Neuronal stem cell (in vitro differentiated cells): ENCODE measurements at regions not wholly inside any gene's neighbourhood (a gene's known extent, or its start where the extent isn't known, plus 50 kb on each side); places are given as distances from the start of the nearest gene placed in this dataset.

Experiments used
- DNase-seq: peaks from one replicate; pipeline ENCODE4 v3.0.0-alpha.2; 2013; ENCODE audit warnings: low spot score
- H2AFZ ChIP-seq: one replicate; pipeline ENCODE4 v1.6.1; 2013; ENCODE audit warnings: mild to moderate bottlenecking, low read length, inconsistent platforms
- H2AK5ac ChIP-seq: 2 replicates; pipeline ENCODE4 v1.6.1; 2013; ENCODE audit warnings: low read depth, mild to moderate bottlenecking, inconsistent platforms, low read length, moderate library complexity, mixed read lengths
- H2BK120ac ChIP-seq: 2 replicates; pipeline ENCODE4 v1.6.1; 2013; ENCODE audit warnings: low read depth, mild to moderate bottlenecking, inconsistent platforms, low read length, moderate library complexity, mixed read lengths
- H2BK12ac ChIP-seq: one replicate; pipeline ENCODE4 v1.6.1; 2013; ENCODE audit warnings: low read length, inconsistent platforms
- H2BK15ac ChIP-seq: 2 replicates; pipeline ENCODE4 v1.6.1; 2013; ENCODE audit warnings: mild to moderate bottlenecking, low read length, inconsistent platforms, mixed read lengths
- H2BK5ac ChIP-seq: one replicate; pipeline ENCODE4 v1.6.1; 2013; ENCODE audit warnings: inconsistent platforms, mild to moderate bottlenecking, low read length, moderate library complexity
- H3K14ac ChIP-seq: one replicate; pipeline ENCODE4 v1.6.1; 2013; ENCODE audit warnings: low read length, inconsistent platforms
- H3K18ac ChIP-seq: 2 replicates; pipeline ENCODE4 v1.6.1; 2013; ENCODE audit warnings: low read length, inconsistent platforms
- H3K23ac ChIP-seq: 2 replicates; pipeline ENCODE4 v1.6.1; 2013; ENCODE audit warnings: low read depth, mild to moderate bottlenecking, mixed read lengths, low read length, inconsistent platforms; ENCODE audit not compliant: poor library complexity
- H3K27ac ChIP-seq: replicated peaks from 3 replicates; pipeline ENCODE4 v1.5.1; 2013; ENCODE audit warnings: low read length, inconsistent platforms
- H3K27me3 ChIP-seq, 3 experiments: 2 replicates each; pipeline ENCODE4 v1.6.1; 2013; ENCODE audit warnings: low read length in 3 of 3, mild to moderate bottlenecking in 2 of 3, inconsistent platforms in 1 of 3, low read depth in 1 of 3, mixed read lengths in 1 of 3, moderate library complexity in 1 of 3; ENCODE audit not compliant: control insufficient read depth in 3 of 3, insufficient read depth in 3 of 3
- H3K36me3 ChIP-seq, 2 donors: replicated peaks in 1 of 2; 2 replicates each; pipeline ENCODE4 v1.6.1; 2013; ENCODE audit warnings: low read length in 2 of 2; ENCODE audit not compliant: control insufficient read depth in 2 of 2, insufficient read depth in 2 of 2
- H3K4ac ChIP-seq: 2 replicates; pipeline ENCODE4 v1.6.1; 2013; ENCODE audit warnings: inconsistent platforms, mild to moderate bottlenecking, low read length, moderate library complexity
- H3K4me1 ChIP-seq, 2 donors: 1 replicate in 1 of 2; 2 replicates in 1 of 2; pipeline ENCODE4 v1.6.1; 2013; ENCODE audit warnings: low read length in 2 of 2, low read depth in 1 of 2; ENCODE audit not compliant: control insufficient read depth in 2 of 2, insufficient read depth in 1 of 2
- H3K4me2 ChIP-seq: one replicate; pipeline ENCODE4 v1.6.1; 2013; ENCODE audit warnings: mild to moderate bottlenecking, low read length, inconsistent platforms; ENCODE audit not compliant: insufficient read depth, poor library complexity, severe bottlenecking
- H3K4me3 ChIP-seq, 2 donors: 2 replicates each; pipeline ENCODE4 v1.5.1; 2013; ENCODE audit warnings: low read length in 2 of 2, mild to moderate bottlenecking in 2 of 2, inconsistent platforms in 1 of 2, moderate library complexity in 1 of 2
- H3K79me1 ChIP-seq: one replicate; pipeline ENCODE4 v1.6.1; 2013; ENCODE audit warnings: low read depth, mild to moderate bottlenecking, inconsistent platforms, low read length, moderate library complexity
- H3K9ac ChIP-seq: one replicate; pipeline ENCODE4 v1.6.1; 2013; ENCODE audit warnings: mild to moderate bottlenecking, low read depth, low read length, inconsistent platforms; ENCODE audit not compliant: poor library complexity
- H3K9me3 ChIP-seq, 2 donors: replicated peaks in 1 of 2; 2 replicates each; pipeline versions ENCODE3 to v1.6.1; 2013; ENCODE audit warnings: low read length in 2 of 2, mild to moderate bottlenecking in 2 of 2, inconsistent platforms in 1 of 2, low read depth in 1 of 2, mixed read lengths in 1 of 2, moderate library complexity in 1 of 2; ENCODE audit not compliant: control insufficient read depth in 2 of 2, insufficient read depth in 1 of 2
- H4K8ac ChIP-seq: one replicate; pipeline ENCODE4 v1.6.1; 2013; ENCODE audit warnings: low read depth, mild to moderate bottlenecking, inconsistent platforms, low read length, moderate library complexity
- H4K91ac ChIP-seq: one replicate; pipeline ENCODE4 v1.6.1; 2013; ENCODE audit warnings: low read length, low read depth, mild to moderate bottlenecking, inconsistent platforms; ENCODE audit not compliant: poor library complexity
- WGBS, 2 donors: extraction: QIAGEN DNeasy Blood & Tissue Kit; methylation state at CpG; one replicate each; pipeline ENCODE4 v1.1.7; 2013; ENCODE audit warnings: missing lambda C conversion rate in 2 of 2, mixed read lengths in 1 of 2; ENCODE audit not compliant: insufficient read length in 2 of 2, insufficient replicate concordance in 1 of 2; ENCODE audit errors: extremely low coverage in 2 of 2; 5-methylcytosine and 5-hydroxymethylcytosine counted together

DNA sequence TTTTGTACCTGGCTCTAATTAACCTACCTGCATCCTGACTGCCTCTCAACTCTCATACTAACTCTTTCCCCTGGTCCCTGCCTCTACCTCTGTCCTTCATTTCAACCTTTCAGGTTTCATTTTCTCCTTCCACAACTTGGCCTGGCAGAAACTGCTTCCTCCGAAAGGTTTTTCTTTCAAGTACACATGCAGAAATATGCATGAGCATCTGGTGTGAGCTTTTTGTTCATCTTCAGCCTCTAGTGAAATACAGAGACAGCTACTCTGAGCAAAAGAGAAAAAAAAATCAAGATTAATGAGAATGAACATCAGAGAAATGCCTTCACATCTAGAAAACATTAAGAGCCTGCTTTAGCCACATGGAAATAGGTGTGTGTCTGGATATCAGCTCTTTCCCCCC lies 297.9 kb upstream of the PCSK5 start:
- no peak overlapping the region for H3K23ac ChIP-seq
- no peak overlapping the region for H3K27ac ChIP-seq
- no peak overlapping the region for H3K9ac ChIP-seq
- DNase-seq, result no peak
- H4K8ac ChIP-seq, result no peak overlapping the region
- H3K27me3 ChIP-seq, result no peaks in the 10 kb centered on the region
- H2AFZ ChIP-seq, result no peak overlapping the region
- no peak overlapping the region for H2BK120ac ChIP-seq
- H3K4ac ChIP-seq, result no peak overlapping the region
- H3K79me1 ChIP-seq, result no peaks in the 10 kb centered on the region
- H3K9me3 ChIP-seq, result peaks cover 0 to 1% of the 10 kb centered on the region in 2 donors
- H2AK5ac ChIP-seq, result no peak overlapping the region
- no peaks in the 10 kb centered on the region for H3K4me1 ChIP-seq
- H2BK15ac ChIP-seq, result no peak overlapping the region
- no peak overlapping the region for H3K4me3 ChIP-seq
- H3K4me2 ChIP-seq, result no peak overlapping the region
- no peak overlapping the region for H3K14ac ChIP-seq
- no peaks in the 10 kb centered on the region for H3K36me3 ChIP-seq
- no peak overlapping the region for H2BK5ac ChIP-seq
- no CpG with 5 or more reads among the region's 1 CpG for WGBS, 2 donors
- no peak overlapping the region for H4K91ac ChIP-seq
- no peak overlapping the region for H3K18ac ChIP-seq
- no peak overlapping the region for H2BK12ac ChIP-seq

DNA sequence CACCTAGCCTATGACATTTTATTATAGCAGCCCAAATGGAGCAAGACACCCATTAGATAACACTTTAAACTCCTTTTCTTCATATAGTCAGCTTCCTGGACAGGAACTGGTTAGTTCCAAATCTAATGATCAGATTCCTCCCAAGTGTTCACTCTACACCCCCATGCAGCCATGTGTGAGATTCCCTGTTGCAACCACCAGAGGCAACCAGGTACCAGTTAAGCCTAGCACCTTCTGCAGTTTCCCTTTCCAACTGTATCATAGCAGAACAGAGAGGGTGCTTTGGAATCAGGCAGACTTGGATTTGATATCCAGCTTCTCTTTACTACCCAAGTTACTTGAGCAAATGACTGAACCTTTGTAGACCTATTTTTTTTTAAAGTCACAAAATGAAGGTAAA lies 296.6 kb upstream of the PCSK5 start:
- no peak overlapping the region for H3K23ac ChIP-seq
- H4K91ac ChIP-seq, result no peak overlapping the region
- no peak overlapping the region for H2BK15ac ChIP-seq
- no peak overlapping the region for H3K4ac ChIP-seq
- H3K4me2 ChIP-seq, result no peak overlapping the region
- no peaks in the 10 kb centered on the region for H3K4me1 ChIP-seq
- no peaks in the 10 kb centered on the region for H3K27me3 ChIP-seq
- no peaks in the 10 kb centered on the region for H3K36me3 ChIP-seq
- H2BK5ac ChIP-seq, result no peak overlapping the region
- H3K4me3 ChIP-seq, result no peak overlapping the region
- H3K14ac ChIP-seq, result no peak overlapping the region
- H3K9me3 ChIP-seq, result peaks cover 0 to 1% of the 10 kb centered on the region in 2 donors
- H3K79me1 ChIP-seq, result no peaks in the 10 kb centered on the region
- H2AFZ ChIP-seq, result no peak overlapping the region
- no peak for DNase-seq
- no peak overlapping the region for H2BK12ac ChIP-seq
- no peak overlapping the region for H3K9ac ChIP-seq
- H2AK5ac ChIP-seq, result no peak overlapping the region
- H4K8ac ChIP-seq, result no peak overlapping the region
- H2BK120ac ChIP-seq, result no peak overlapping the region
- H3K18ac ChIP-seq, result no peak overlapping the region
- no peak overlapping the region for H3K27ac ChIP-seq

- no peak overlapping the region for H2AFZ ChIP-seq
- no peak overlapping the region for H4K91ac ChIP-seq
- no peak overlapping the region for H3K4ac ChIP-seq
- no peaks in the 10 kb centered on the region for H3K27me3 ChIP-seq
- H3K18ac ChIP-seq, result no peak overlapping the region
- H3K4me3 ChIP-seq, result no peak overlapping the region
- no peak overlapping the region for H2BK5ac ChIP-seq
- no peak overlapping the region for H2BK12ac ChIP-seq
- no CpG with 5 or more reads among the region's 1 CpG for WGBS, 2 donors
- no peak overlapping the region for H3K4me2 ChIP-seq
- H4K8ac ChIP-seq, result no peak overlapping the region
- no peak overlapping the region for H3K27ac ChIP-seq
- no peak overlapping the region for H2BK15ac ChIP-seq
- H2AK5ac ChIP-seq, result no peak overlapping the region
- no peaks in the 10 kb centered on the region for H3K36me3 ChIP-seq
- no peak overlapping the region for H3K23ac ChIP-seq
- no peak for DNase-seq
- no peak overlapping the region for H2BK120ac ChIP-seq
- H3K4me1 ChIP-seq, result no peaks in the 10 kb centered on the region
- H3K14ac ChIP-seq, result no peak overlapping the region
- no peak overlapping the region for H3K9ac ChIP-seq
- no peaks in the 10 kb centered on the region for H3K79me1 ChIP-seq
- no peaks in the 10 kb centered on the region for H3K9me3 ChIP-seq
Observed at GRCh38 chr9:75599126-75599525, 291.3 kb upstream of the PCSK5 start.

DNA sequence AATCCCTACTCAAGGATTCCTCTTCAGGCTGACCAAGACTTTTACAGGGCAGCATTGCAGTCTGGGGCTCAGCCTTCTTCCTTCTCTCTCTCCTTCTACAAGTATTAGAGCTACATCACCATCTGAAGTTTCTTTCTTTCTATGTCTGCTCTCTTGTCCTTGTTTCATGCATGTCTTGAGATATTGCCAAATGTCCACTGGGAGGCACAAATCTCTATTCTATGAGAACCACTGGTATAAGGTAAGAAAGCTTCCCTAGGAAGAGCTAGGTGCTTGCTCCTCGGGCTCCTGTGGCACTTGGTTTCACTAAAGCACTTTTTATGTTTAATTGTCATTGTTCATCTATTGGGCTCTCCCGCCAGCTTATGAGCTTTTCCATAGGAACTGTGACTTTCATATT lies 289.2 kb upstream of the PCSK5 start:
- no peak for DNase-seq
- no peak overlapping the region for H3K4ac ChIP-seq
- H2BK5ac ChIP-seq, result no peak overlapping the region
- H4K91ac ChIP-seq, result no peak overlapping the region
- no peak overlapping the region for H3K4me3 ChIP-seq
- H3K4me1 ChIP-seq, result no peaks in the 10 kb centered on the region
- no peak overlapping the region for H4K8ac ChIP-seq
- H2AFZ ChIP-seq, result no peak overlapping the region
- no peaks in the 10 kb centered on the region for H3K9me3 ChIP-seq
- no peak overlapping the region for H3K14ac ChIP-seq
- H2BK120ac ChIP-seq, result no peak overlapping the region
- H3K23ac ChIP-seq, result no peak overlapping the region
- H3K27me3 ChIP-seq, result no peaks in the 10 kb centered on the region
- H3K36me3 ChIP-seq, result no peaks in the 10 kb centered on the region
- H3K9ac ChIP-seq, result no peak overlapping the region
- H2AK5ac ChIP-seq, result no peak overlapping the region
- no peak overlapping the region for H2BK15ac ChIP-seq
- no peak overlapping the region for H3K27ac ChIP-seq
- H2BK12ac ChIP-seq, result no peak overlapping the region
- H3K4me2 ChIP-seq, result no peak overlapping the region
- no peaks in the 10 kb centered on the region for H3K79me1 ChIP-seq
- peak overlapping the region; percentile 40 for H3K18ac ChIP-seq
- no CpG with 5 or more reads among the region's 2 CpGs for WGBS, 2 donors
